ENCODE measurements at regions not wholly inside any gene's neighbourhood (a gene's known extent, or its start where the extent isn't known, plus 50 kb on each side); places are given as distances from the start of the nearest gene placed in this dataset.

GRCh38 chr2:16021611-16022363 lies 81.4 kb downstream of the MYCN start:
- DNase-seq, result no peak

GRCh38 chr2:16020389-16021008 lies 80.1 kb downstream of the MYCN start:
- no peak for DNase-seq

DNA sequence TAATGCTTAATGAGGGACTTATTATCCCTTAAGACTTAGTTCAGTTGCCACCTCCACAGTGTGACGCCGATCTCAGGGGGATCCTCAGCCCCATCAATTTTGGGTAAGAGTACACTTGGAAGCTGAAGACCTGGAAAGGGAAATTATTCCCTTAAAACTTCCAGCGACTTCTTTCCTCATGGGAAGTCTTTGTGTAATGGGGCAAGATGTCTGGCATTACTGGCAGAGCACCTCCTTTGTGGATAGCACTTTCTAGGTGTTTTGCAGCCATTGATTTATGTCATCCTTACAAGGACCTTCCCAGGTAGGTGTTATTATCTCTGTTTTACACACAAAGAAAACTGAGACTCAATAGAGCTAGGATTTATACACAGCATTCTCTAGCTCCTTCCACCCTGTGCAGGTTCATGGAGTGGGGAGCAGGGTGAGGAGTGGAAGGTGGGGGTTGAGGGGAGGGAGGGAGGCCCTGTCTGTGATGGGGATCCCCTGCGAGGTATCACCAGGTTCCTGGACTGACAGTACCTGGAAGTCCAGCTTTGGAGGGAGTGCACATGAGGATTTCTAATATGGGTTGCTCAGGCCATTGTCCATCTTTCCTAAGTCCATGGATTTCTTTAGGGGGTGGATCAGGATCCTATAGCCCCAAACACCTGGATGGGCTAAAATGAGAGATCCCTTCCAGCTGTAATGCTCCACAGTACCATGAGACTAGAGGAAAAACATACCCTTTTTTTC lies 79.4 kb downstream of the MYCN start:
- DNase-seq, result no peak

DNA sequence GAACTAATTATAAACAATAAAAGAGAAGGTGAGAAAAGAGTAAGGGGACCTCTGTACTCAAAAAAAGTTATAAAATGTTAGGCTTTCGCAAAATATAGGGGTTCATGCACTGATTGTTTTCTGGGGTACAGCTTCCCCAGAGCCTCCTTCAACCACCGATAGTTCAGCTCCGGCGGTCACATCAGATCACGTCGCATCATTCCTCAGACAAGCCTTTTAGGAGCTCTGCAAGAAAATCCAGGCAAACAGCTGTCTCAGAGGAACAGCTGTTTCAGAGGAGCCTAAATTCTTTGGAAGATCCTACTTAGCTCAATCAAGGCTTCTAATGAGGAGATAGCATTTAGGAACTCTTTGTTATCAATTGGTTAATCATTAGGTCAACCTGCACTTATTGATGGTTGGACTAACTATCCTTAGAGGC lies 78.7 kb downstream of the MYCN start:
- no peak for DNase-seq

- DNase-seq, result no peak
These were observed 78.1 kb downstream of the MYCN start for GRCh38 chr2:16018277-16019059.

DNA sequence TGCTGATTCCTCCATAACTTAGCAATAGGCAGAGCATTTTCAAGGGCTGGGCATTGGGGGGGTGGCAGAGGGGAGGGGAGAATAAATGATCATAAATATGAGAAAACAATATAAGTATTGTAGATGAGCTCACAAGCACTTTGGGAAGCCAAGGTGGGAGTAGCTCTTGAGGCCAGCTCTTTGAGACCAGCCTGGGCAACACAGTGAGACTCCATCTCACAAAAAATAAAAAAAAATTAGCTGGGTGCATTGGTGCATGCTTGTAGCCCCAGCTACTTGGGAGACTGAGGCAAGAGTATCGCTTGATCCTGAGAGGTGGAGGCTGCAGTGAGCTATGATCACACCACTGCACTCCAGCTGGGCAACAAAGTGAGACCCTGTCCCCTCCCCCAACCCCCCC lies 75.9 kb downstream of the MYCN start:
- no peak for DNase-seq

- no peak for DNase-seq
These were observed 75.5 kb downstream of the MYCN start for GRCh38 chr2:16015903-16016265.

DNA sequence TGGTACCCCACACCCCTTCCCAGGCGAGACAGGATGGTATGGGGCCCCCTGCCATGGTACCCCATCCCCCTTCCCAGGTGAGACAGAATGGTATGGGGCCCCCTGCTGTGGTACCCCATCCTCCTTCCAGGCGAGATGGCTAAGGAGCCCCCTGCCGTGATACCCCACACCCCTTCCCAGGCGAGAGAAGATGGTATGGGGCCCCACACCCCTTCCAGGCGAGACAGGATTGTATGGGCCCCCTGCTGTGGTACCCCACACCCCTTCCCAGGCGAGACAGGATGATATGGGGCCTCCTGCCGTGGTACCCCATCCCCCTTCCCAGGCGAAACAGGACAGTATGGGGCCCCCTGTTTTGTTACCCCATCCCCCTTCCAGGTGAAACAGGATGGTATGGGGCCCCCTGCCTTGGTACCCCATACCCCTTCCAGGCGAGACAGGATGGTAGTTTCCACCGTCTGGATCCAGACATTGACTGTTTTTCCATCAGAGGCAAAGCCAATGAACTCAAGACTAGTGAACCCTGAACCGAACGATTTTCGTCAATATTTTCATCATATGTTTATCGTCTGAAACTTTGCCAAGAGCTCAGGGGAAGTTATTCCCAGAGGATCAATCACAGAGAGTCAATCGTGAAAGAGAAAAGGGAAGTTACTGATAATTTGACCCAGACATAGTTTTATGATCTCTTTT lies 75.0 kb downstream of the MYCN start:
- DNase-seq, result no peak

- no peak for DNase-seq
These were observed 74.5 kb downstream of the MYCN start for GRCh38 chr2:16014802-16015201.

GRCh38 chr2:16014041-16014787 lies 73.9 kb downstream of the MYCN start:
- DNase-seq, result no peak

DNA sequence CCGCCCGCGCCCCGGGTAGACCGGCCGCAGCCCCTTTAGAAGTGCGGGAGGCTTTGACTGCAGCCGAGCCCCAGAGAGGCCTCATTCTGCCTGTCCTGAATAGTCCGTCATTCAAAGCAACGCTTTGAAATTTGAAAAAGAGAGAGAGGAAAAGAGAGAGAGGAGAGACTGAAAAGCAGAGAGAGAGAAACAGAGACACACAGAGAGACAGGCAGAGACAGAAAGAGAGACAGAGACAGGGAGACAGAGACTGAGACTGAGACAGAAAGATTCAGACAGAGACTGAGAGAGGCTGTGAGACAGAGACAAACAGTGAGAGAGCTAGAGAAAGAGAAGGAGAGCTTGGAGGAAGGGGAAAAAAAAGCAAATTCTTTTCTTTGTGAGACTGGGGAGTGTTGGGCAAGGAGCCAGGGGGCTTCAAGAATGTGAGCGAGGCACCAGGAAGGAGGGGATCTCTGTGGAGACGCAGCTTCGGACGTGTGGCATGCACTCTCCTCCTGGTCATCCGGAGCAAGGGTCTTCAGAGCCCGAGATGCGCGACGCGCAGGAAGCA lies 73.1 kb downstream of the MYCN start:
- no peak for DNase-seq

DNA sequence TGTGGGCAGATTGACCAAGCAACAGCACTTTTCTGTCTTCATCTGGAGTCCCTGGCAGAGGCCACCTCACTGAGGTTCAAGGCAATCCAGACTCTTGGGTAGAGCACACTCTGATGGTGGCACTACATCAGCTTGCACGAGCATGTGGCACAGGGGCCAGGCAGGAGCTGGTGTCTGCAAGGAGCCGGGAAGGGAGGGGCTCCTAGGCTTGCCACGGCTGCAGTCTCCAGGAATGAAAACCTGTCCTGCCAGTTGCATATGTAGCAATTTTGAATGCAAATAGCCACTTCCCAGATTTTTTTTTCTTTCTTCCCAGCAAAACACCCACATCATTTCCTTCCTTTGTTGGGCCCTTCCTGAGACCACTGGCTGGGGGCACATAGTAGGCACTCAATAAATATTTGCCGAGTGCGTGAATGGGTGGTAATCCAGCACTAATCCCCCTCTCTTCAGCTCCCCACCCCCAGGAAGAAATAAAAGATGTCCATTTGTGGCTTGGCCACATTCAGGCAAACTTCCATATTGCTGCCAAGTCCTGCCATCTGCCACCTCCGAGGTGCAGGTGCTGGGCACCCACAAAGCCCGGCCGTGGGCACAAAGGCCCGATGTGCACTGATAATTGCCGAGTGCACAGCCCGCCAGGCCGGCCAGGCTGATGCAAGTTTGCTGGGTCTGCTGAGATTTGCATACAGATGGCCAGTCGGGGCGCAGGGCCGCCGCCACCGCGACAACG lies 72.4 kb downstream of the MYCN start:
- no peak for DNase-seq

GRCh38 chr2:16012029-16012596 lies 71.8 kb downstream of the MYCN start:
- no peak for DNase-seq

- DNase-seq, result no peak
These were observed 71.2 kb downstream of the MYCN start for GRCh38 chr2:16011621-16011960.

GRCh38 chr2:16010951-16011620 lies 70.7 kb downstream of the MYCN start:
- no peak for DNase-seq

GRCh38 chr2:16010011-16010410 lies 69.7 kb downstream of the MYCN start:
- no peak for DNase-seq

- no peak for DNase-seq
These were observed 69.2 kb downstream of the MYCN start for GRCh38 chr2:16009560-16009959.

GRCh38 chr2:16008856-16009255 lies 68.5 kb downstream of the MYCN start:
- DNase-seq, result no peak

DNA sequence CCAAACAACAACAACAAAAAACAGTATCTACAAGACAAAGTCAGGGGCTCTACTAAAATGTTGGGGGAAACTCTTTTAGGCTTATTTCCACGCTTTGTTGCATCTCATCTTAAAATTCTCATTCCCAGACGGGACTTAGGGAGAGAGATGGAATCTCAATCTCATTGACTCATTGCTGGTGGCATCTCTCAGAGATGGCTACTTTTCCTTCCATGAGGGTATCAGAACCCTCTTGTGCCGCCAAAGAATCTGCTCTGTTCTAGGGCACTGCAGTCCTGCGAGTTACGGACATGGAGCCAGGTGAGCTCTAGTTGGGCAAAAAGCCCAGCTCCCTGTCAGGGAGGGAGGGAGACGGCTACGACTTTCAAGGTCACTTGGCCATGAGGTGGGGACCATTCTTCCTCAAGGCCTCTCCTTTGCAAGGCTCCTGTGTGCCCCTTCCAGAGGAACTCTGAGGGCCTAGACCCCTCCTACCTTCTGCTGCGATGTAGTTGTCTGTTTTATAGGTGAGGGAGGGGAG lies 68.0 kb downstream of the MYCN start:
- DNase-seq, result no peak
